C4-2B (cell line): ENCODE measurements at regions not wholly inside any gene's neighbourhood (a gene's known extent, or its start where the extent isn't known, plus 50 kb on each side); places are given as distances from the start of the nearest gene placed in this dataset.

ENCODE experiments used
- H3K27ac ChIP-seq: fragments of 450-650 bp; 2 replicates; pipeline ENCODE4 v1.5.1; 2017
- CTCF ChIP-seq: fragments of 450-650 bp; conservative IDR thresholded peaks from 2 replicates; pipeline ENCODE4 v1.5.1; 2017; ENCODE audit warnings: mild to moderate bottlenecking
- ZFX ChIP-seq: fragments of 450-650 bp; IDR thresholded peaks from 2 replicates; pipeline ENCODE4 v1.6.1; 2017

- TF ChIP-seq CTCF (no peak), ZFX (no peak)
- H3K27ac ChIP-seq, result no peak overlapping the region
Observed at GRCh38 chr13:76131551-76131950, 495.4 kb downstream of the LMO7 start.

- no peak for TF ChIP-seq CTCF
- TF ChIP-seq ZFX, result no peak
- no peak overlapping the region for H3K27ac ChIP-seq
Observed at GRCh38 chr13:76129305-76130000, 493.3 kb downstream of the LMO7 start.

GRCh38 chr13:76127922-76128321, 491.8 kb downstream of the LMO7 start:
- no peak overlapping the region for H3K27ac ChIP-seq
- TF ChIP-seq CTCF (no peak), ZFX (no peak)

GRCh38 chr13:76123548-76123947, 487.4 kb downstream of the LMO7 start:
- TF ChIP-seq ZFX (no peak), CTCF (no peak)
- H3K27ac ChIP-seq, result no peak overlapping the region

GRCh38 chr13:76116751-76117360, 480.7 kb downstream of the LMO7 start:
- TF ChIP-seq CTCF, result no peak
- no peak for TF ChIP-seq ZFX
- H3K27ac ChIP-seq, result no peak overlapping the region

- TF ChIP-seq ZFX (no peak), CTCF (no peak)
- H3K27ac ChIP-seq, result no peak overlapping the region
Observed at GRCh38 chr13:76106763-76107162, 470.6 kb downstream of the LMO7 start.

- TF ChIP-seq ZFX (no peak), CTCF (no peak)
- H3K27ac ChIP-seq, result no peak overlapping the region
Observed at GRCh38 chr13:76094645-76095044, 458.5 kb downstream of the LMO7 start.
